ENCODE measurements at regions not wholly inside any gene's neighbourhood (a gene's known extent, or its start where the extent isn't known, plus 50 kb on each side); places are given as distances from the start of the nearest gene placed in this dataset.

- Histone ChIP-seq H3K36me3 (ENCODE audit: insufficient read depth, low read length) (no peaks in the 10 kb centered on the region), H3K9me3 (ENCODE audit: low read length) (peaks cover 3% of the 10 kb centered on the region), H3K4me3 (ENCODE audit: low read length) (no peak overlapping the region), H3K79me2 (replicated peaks; ENCODE audit: insufficient read depth, low read length) (no peaks in the 10 kb centered on the region), H4K20me1 (ENCODE audit: insufficient read depth) (no peaks in the 10 kb centered on the region), H3F3A (ENCODE audit: insufficient read depth, low read length, poor library complexity, severe bottlenecking) (no peaks in the 10 kb centered on the region), H2AFZ (ENCODE audit: low read depth, low read length) (no peak overlapping the region), H3K27ac (ENCODE audit: low read length) (no peak overlapping the region), H3K9me2 (ENCODE audit: insufficient read depth, low read length) (no peaks in the 10 kb centered on the region), H3K27me3 (ENCODE audit: insufficient read depth, low read depth, low read length) (no peaks in the 10 kb centered on the region), H3K9ac (ENCODE audit: low read length) (no peak overlapping the region), H3K4me2 (ENCODE audit: low read length) (no peak overlapping the region)
- TF ChIP-seq POLR2AphosphoS5 (IDR thresholded peaks at IDR 0.05) (no peak), REST (IDR thresholded peaks at IDR 0.05; ENCODE audit: borderline replicate concordance) (no peak), TAF1 (IDR thresholded peaks at IDR 0.05; ENCODE audit: low read depth) (no peak), EZH2 (IDR thresholded peaks at IDR 0.05; ENCODE audit: borderline replicate concordance, insufficient read depth, low read length, poor library complexity, severe bottlenecking) (no peak), EP300 (conservative IDR thresholded peaks at IDR 0.05; ENCODE audit: poor library complexity, severe bottlenecking) (no peak), SMC3 (conservative IDR thresholded peaks at IDR 0.05; ENCODE audit: poor library complexity) (no peak), MXI1 (conservative IDR thresholded peaks at IDR 0.05; ENCODE audit: poor library complexity, severe bottlenecking) (no peak), RAD21 (conservative IDR thresholded peaks at IDR 0.05) (no peak)
- TF ChIP-seq, protein P1, sequence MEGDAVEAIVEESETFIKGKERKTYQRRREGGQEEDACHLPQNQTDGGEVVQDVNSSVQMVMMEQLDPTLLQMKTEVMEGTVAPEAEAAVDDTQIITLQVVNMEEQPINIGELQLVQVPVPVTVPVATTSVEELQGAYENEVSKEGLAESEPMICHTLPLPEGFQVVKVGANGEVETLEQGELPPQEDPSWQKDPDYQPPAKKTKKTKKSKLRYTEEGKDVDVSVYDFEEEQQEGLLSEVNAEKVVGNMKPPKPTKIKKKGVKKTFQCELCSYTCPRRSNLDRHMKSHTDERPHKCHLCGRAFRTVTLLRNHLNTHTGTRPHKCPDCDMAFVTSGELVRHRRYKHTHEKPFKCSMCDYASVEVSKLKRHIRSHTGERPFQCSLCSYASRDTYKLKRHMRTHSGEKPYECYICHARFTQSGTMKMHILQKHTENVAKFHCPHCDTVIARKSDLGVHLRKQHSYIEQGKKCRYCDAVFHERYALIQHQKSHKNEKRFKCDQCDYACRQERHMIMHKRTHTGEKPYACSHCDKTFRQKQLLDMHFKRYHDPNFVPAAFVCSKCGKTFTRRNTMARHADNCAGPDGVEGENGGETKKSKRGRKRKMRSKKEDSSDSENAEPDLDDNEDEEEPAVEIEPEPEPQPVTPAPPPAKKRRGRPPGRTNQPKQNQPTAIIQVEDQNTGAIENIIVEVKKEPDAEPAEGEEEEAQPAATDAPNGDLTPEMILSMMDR (IDR thresholded peaks at IDR 0.05; ENCODE audit: poor library complexity, severe bottlenecking): no peak
Measured at GRCh38 chr15:23846218-23846617, 159.1 kb upstream of the NDN start.

DNA sequence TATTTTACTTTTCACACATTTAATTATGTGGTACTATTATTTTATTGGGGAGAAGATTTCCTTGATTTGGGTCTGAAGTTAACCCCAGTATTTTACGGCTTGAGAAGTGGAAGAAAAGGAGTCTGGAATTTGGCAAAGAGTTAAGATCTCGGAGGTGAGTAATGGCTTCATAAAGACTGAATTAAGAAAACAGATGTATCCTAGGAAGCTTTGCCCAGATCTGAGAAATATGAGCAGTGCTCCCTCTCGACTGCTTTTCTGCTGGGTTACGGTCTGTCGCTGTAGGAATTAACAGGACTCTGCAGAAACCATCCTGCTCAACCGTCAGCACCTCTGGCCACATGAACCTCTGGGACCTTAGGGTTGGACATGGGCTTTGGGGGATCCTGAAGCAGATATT is 163.6 kb upstream of the NDN start:
- Histone ChIP-seq H2AFZ (ENCODE audit: low read depth, low read length) (no peak overlapping the region), H3K36me3 (ENCODE audit: insufficient read depth, low read length) (no peaks in the 10 kb centered on the region), H3K9me3 (ENCODE audit: low read length) (no peaks in the 10 kb centered on the region), H3K4me3 (ENCODE audit: low read length) (no peak overlapping the region), H3K4me2 (ENCODE audit: low read length) (no peak overlapping the region), H3K9ac (ENCODE audit: low read length) (no peak overlapping the region), H4K20me1 (ENCODE audit: insufficient read depth) (no peaks in the 10 kb centered on the region), H3K79me2 (replicated peaks; ENCODE audit: insufficient read depth, low read length) (no peaks in the 10 kb centered on the region), H3K27me3 (ENCODE audit: insufficient read depth, low read depth, low read length) (no peaks in the 10 kb centered on the region), H3F3A (ENCODE audit: insufficient read depth, low read length, poor library complexity, severe bottlenecking) (no peaks in the 10 kb centered on the region), H3K27ac (ENCODE audit: low read length) (no peak overlapping the region), H3K9me2 (ENCODE audit: insufficient read depth, low read length) (no peaks in the 10 kb centered on the region)
- TF ChIP-seq SMC3 (conservative IDR thresholded peaks at IDR 0.05; ENCODE audit: poor library complexity): no peak
- no peak for TF ChIP-seq TAF1 (IDR thresholded peaks at IDR 0.05; ENCODE audit: low read depth)
- TF ChIP-seq, protein P1 (IDR thresholded peaks at IDR 0.05; ENCODE audit: poor library complexity, severe bottlenecking): no peak
- no peak for TF ChIP-seq REST (IDR thresholded peaks at IDR 0.05; ENCODE audit: borderline replicate concordance)
- no peak for TF ChIP-seq POLR2AphosphoS5 (IDR thresholded peaks at IDR 0.05)
- TF ChIP-seq EZH2 (IDR thresholded peaks at IDR 0.05; ENCODE audit: borderline replicate concordance, insufficient read depth, low read length, poor library complexity, severe bottlenecking): no peak
- TF ChIP-seq MXI1 (conservative IDR thresholded peaks at IDR 0.05; ENCODE audit: poor library complexity, severe bottlenecking): no peak
- TF ChIP-seq EP300 (conservative IDR thresholded peaks at IDR 0.05; ENCODE audit: poor library complexity, severe bottlenecking): no peak
- TF ChIP-seq RAD21 (conservative IDR thresholded peaks at IDR 0.05): no peak

Data from neural cell (in vitro differentiated cells).